ENCODE measurements at regions not wholly inside any gene's neighbourhood (a gene's known extent, or its start where the extent isn't known, plus 50 kb on each side); places are given as distances from the start of the nearest gene placed in this dataset.

DNA sequence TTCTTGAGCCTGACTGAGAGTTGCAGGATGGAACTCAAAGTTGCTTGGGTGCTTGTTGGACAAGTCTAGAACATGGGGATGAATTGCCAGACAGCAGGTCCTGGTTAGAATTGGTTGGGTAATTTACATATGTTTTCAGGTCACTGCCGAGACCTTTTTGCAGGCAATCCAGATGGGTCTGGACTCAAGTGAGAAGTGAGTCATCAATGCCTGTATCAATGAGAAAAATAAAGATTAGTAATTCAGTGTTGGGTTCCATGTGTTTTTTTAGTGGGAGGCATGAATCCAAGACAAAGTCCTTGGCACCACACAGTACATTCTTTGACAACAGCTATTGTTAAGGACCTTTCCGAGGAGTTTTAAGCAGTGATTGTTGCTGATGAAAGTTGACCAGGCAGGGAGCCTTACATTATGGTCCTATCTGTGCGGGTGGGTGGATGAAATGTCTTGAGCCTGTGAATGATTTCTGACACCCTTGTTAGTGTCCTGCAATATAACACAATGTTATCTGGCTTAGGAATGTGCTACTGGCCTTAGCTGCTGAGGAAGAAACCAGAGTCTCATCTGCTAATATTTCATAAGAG, 77.7 kb downstream of the CRYGS start:
- 0% methylated on average over 1 of the region's 3 CpGs for WGBS (ENCODE audit: insufficient coverage)
- Histone ChIP-seq H3K36me3 (ENCODE audit: control insufficient read depth in 2 of 2, extremely low read depth in 1 of 2, insufficient read depth in 1 of 2, low read length in 1 of 2) (no peaks in the 10 kb centered on the region), H3K4me3 (ENCODE audit: control insufficient read depth in 1 of 2, extremely low read depth in 1 of 2, low read length in 1 of 2) (no peak overlapping the region), H3K27me3 (replicated peaks in 1 of 2; ENCODE audit: control insufficient read depth in 2 of 2, extremely low read depth in 1 of 2, insufficient read depth in 2 of 2, low read length in 1 of 2) (no peaks in the 10 kb centered on the region), H3K9me3 (no peaks in the 10 kb centered on the region), H3K4me1 (ENCODE audit: control insufficient read depth in 1 of 2, extremely low read depth in 1 of 2, insufficient read depth in 2 of 2, low read length in 2 of 2) (no peaks in the 10 kb centered on the region), H3K27ac (ENCODE audit: low read length) (no peak overlapping the region)
- H3K27me3 Mint-ChIP-seq, result no peaks in the 10 kb centered on the region
- CTCF ChIA-PET, result no interaction called here
- POLR2A ChIA-PET, result no interaction called here
- no peaks in the 10 kb centered on the region for H3K9me3 Mint-ChIP-seq
- DNase-seq (no peak), ATAC-seq (replicated peaks in 1 of 4) (no peak)
- no peak overlapping the region for H3K4me3 Mint-ChIP-seq
- H3K4me1 Mint-ChIP-seq, result peaks cover 0 to 6% (median 0%) of the 10 kb centered on the region in 3 donors
- H3K36me3 Mint-ChIP-seq, result no peaks in the 10 kb centered on the region
- no peak overlapping the region for H3K27ac Mint-ChIP-seq

DNA sequence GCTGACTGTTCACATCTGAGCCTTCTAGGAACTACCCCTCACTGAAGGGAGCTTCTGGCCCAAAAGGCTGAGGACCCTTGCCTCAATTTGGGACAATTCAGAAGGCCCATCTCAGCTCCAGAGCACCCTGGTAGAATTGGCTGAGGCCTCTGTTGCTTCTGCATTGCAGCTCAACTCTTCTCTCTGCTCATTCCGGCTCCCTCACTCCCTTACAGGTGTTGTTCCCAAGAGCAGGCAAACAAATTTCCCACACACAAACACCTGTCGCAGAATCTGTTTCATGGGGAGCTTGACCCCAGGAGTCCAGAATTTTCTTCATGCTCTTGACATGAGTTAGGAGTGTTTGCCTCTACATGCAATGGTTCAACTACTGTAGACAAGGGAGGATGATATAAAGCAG, 78.7 kb downstream of the CRYGS start:
- Mint-ChIP-seq H3K9me3 (no peaks in the 10 kb centered on the region), H3K4me3 (no peak overlapping the region), H3K27ac (no peak overlapping the region), H3K27me3 (no peaks in the 10 kb centered on the region), H3K36me3 (no peaks in the 10 kb centered on the region), H3K4me1 (peaks cover 0 to 6% (median 0%) of the 10 kb centered on the region in 3 donors)
- Histone ChIP-seq H3K27me3 (replicated peaks in 1 of 2; ENCODE audit: control insufficient read depth in 2 of 2, extremely low read depth in 1 of 2, insufficient read depth in 2 of 2, low read length in 1 of 2) (no peaks in the 10 kb centered on the region), H3K9me3 (no peaks in the 10 kb centered on the region), H3K36me3 (ENCODE audit: control insufficient read depth in 2 of 2, extremely low read depth in 1 of 2, insufficient read depth in 1 of 2, low read length in 1 of 2) (no peaks in the 10 kb centered on the region), H3K27ac (ENCODE audit: low read length) (no peak overlapping the region), H3K4me3 (ENCODE audit: control insufficient read depth in 1 of 2, extremely low read depth in 1 of 2, low read length in 1 of 2) (no peak overlapping the region), H3K4me1 (ENCODE audit: control insufficient read depth in 1 of 2, extremely low read depth in 1 of 2, insufficient read depth in 2 of 2, low read length in 2 of 2) (no peaks in the 10 kb centered on the region)
- POLR2A ChIA-PET, result no interaction called here
- ATAC-seq (replicated peaks in 1 of 4) (no peak), DNase-seq (no peak)
- no CpG with 5 or more reads among the region's 2 CpGs for WGBS (ENCODE audit: insufficient coverage)
- CTCF ChIA-PET, result no interaction called here

DNA sequence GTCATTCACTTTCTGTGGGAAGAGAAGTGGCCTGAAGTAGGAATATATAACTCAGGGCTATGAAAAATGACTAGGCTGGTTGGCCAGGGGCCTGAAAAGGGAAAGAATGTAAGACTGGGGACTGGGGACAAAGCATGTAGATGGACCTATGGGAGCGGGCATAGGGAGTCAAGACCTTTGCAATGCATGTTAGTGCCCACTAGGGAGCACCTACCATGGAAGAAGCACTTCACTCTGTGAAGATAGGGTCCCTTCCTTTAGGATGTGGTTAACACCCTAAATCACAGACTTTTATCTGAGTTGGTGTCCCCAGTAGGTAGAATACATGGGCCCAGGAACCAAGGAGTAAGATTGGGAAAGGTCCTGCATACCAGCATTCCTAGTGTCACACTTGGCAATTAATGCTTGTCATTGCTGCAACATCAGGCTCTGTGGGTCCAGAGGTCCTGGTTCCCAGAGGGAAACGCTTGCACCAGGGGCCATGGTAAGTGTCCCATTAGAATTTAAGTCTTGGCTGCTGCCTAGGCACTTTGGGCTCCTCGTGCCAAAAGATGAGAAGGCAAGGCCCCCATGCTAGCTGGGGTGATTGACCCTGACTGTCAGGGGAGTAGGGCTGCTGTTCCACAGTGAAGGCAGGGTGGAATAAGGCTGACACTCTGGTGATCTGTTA, 79.6 kb downstream of the CRYGS start:
- Mint-ChIP-seq H3K27ac (no peak overlapping the region), H3K9me3 (no peaks in the 10 kb centered on the region), H3K4me1 (peaks cover 0 to 6% (median 0%) of the 10 kb centered on the region in 3 donors), H3K27me3 (peaks cover 0 to 2% of the 10 kb centered on the region in 2 donors), H3K4me3 (no peak overlapping the region), H3K36me3 (no peaks in the 10 kb centered on the region)
- Histone ChIP-seq H3K4me3 (ENCODE audit: control insufficient read depth in 1 of 2, extremely low read depth in 1 of 2, low read length in 1 of 2) (no peak overlapping the region), H3K27ac (ENCODE audit: low read length) (no peak overlapping the region), H3K4me1 (ENCODE audit: control insufficient read depth in 1 of 2, extremely low read depth in 1 of 2, insufficient read depth in 2 of 2, low read length in 2 of 2) (no peaks in the 10 kb centered on the region), H3K36me3 (ENCODE audit: control insufficient read depth in 2 of 2, extremely low read depth in 1 of 2, insufficient read depth in 1 of 2, low read length in 1 of 2) (no peaks in the 10 kb centered on the region), H3K9me3 (no peaks in the 10 kb centered on the region), H3K27me3 (replicated peaks in 1 of 2; ENCODE audit: control insufficient read depth in 2 of 2, extremely low read depth in 1 of 2, insufficient read depth in 2 of 2, low read length in 1 of 2) (no peaks in the 10 kb centered on the region)
- no peak for ATAC-seq (replicated peaks in 1 of 4)
- POLR2A ChIA-PET, result no interaction called here
- DNase-seq, result peak in 1 of 35 experiments; percentile 21
- CTCF ChIA-PET, result no interaction called here
- WGBS (ENCODE audit: insufficient coverage), result 66% methylated on average over 2 of the region's 3 CpGs

DNA sequence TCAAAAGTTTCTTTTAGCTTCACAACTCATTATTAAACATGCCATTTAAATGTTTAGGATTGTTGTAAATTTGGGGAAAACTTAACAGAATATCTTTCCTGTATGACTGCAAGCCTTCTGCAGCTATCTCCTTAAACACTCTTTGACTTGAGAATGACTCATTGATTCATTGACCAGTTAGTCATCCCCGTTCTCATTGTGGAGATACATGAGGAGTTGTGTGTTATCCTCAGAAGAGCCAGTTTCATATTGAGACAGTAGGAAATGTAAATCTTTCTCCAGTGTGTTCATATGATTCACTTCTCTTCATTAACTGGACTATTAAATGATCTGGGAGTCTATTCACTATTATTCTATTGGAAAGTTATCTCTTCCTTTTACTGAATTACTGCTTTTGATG, 83.0 kb downstream of the CRYGS start:
- Mint-ChIP-seq H3K9me3 (no peaks in the 10 kb centered on the region), H3K4me3 (no peak overlapping the region), H3K27me3 (peaks cover 0 to 2% of the 10 kb centered on the region in 2 donors), H3K27ac (no peak overlapping the region), H3K36me3 (no peaks in the 10 kb centered on the region), H3K4me1 (peaks cover 0 to 6% (median 0%) of the 10 kb centered on the region in 3 donors)
- no peak overlapping the region for H3K4me3 ChIP-seq (ENCODE audit: control insufficient read depth in 1 of 2, extremely low read depth in 1 of 2, low read length in 1 of 2)
- DNase-seq (no peak), ATAC-seq (replicated peaks in 1 of 4) (no peak)
- CTCF ChIA-PET, result no interaction called here
- no peaks in the 10 kb centered on the region for H3K4me1 ChIP-seq (ENCODE audit: control insufficient read depth in 1 of 2, extremely low read depth in 1 of 2, insufficient read depth in 2 of 2, low read length in 2 of 2)
- POLR2A ChIA-PET, result no interaction called here
- H3K27ac ChIP-seq (ENCODE audit: low read length), result no peak overlapping the region
- no peaks in the 10 kb centered on the region for H3K27me3 ChIP-seq (replicated peaks in 1 of 2; ENCODE audit: control insufficient read depth in 2 of 2, extremely low read depth in 1 of 2, insufficient read depth in 2 of 2, low read length in 1 of 2)
- H3K9me3 ChIP-seq, result no peaks in the 10 kb centered on the region
- no peaks in the 10 kb centered on the region for H3K36me3 ChIP-seq (ENCODE audit: control insufficient read depth in 2 of 2, extremely low read depth in 1 of 2, insufficient read depth in 1 of 2, low read length in 1 of 2)
- no CpG with 5 or more reads among the region's 1 CpG for WGBS (ENCODE audit: insufficient coverage)

DNA sequence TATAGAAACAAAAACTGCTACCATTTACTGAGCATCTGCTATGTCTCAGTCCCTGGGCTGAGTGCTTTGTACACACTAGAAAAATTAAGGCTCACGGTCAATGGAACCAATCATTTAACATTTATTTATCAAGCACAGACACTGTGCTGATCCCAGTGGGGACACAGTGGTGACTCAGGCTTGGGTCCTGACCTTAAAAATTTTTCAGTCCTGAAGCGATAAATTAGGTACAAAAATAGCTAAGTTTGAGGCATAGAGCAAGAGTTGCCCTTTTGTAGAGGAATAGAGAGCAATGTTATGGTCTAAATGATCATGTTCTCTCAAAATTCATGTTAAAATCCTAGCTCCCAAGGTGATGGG, 85.1 kb downstream of the CRYGS start:
- Histone ChIP-seq H3K4me1 (ENCODE audit: control insufficient read depth in 1 of 2, extremely low read depth in 1 of 2, insufficient read depth in 2 of 2, low read length in 2 of 2) (no peaks in the 10 kb centered on the region), H3K27me3 (replicated peaks in 1 of 2; ENCODE audit: control insufficient read depth in 2 of 2, extremely low read depth in 1 of 2, insufficient read depth in 2 of 2, low read length in 1 of 2) (no peaks in the 10 kb centered on the region), H3K36me3 (ENCODE audit: control insufficient read depth in 2 of 2, extremely low read depth in 1 of 2, insufficient read depth in 1 of 2, low read length in 1 of 2) (no peaks in the 10 kb centered on the region), H3K4me3 (ENCODE audit: control insufficient read depth in 1 of 2, extremely low read depth in 1 of 2, low read length in 1 of 2) (no peak overlapping the region), H3K27ac (ENCODE audit: low read length) (no peak overlapping the region), H3K9me3 (no peaks in the 10 kb centered on the region)
- ATAC-seq (replicated peaks in 1 of 4), result no peak
- CTCF ChIA-PET, result interaction anchor here in 1 of 2 donors (0.7 kb wide), 1 partner anchor 81 kb away, joined by 5 read pairs; no protein-coding TSS in a partner anchor
- Mint-ChIP-seq H3K27ac (no peak overlapping the region), H3K27me3 (peaks cover 0 to 3% of the 10 kb centered on the region in 2 donors), H3K9me3 (no peaks in the 10 kb centered on the region), H3K4me1 (peaks cover 0 to under 1% (median 0%) of the 10 kb centered on the region in 3 donors), H3K36me3 (no peaks in the 10 kb centered on the region), H3K4me3 (no peak overlapping the region)
- POLR2A ChIA-PET, result no interaction called here
- no peak for DNase-seq
- 87% methylated on average over 2 of the region's 2 CpGs for WGBS (ENCODE audit: insufficient coverage)

DNA sequence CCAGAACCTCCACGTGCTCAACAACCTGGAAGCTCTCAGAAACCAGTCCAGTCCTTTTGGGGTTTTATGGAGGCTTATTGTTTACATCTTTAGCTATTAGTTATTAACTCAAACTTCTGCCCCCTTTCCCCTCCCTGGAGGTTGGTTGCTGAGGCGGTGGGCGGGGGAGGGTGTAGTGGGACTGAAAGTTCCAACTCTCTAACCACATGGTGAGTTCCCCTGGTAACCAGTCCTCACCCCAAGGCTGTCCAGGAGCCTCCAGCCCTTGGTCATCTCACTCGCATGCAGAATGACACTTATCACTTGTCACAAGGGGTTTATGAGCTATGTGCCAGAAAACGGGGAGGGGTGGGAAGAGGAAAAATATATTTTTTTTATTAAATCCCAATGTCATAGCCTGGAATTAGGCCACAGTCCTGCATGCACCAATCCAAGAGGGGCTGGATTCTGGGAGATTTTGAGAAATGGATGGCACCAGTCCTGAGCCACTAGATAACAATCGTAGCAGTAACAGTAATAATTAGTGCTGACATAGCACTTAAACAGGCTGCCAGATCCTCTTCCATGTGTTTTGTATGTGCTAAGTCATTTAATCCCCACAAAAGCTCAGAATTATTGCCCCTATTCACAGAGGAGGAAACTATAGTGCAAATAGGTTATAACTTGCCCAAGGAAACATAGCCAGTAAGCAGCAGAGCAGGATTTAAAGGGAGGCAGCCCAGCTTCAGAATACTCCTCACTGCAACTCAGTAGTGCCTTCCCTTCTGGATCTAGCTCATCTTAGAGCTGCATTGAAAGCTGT, 85.7 kb downstream of the CRYGS start:
- Mint-ChIP-seq H3K4me1 (no peaks in the 10 kb centered on the region), H3K4me3 (no peak overlapping the region), H3K27me3 (peaks cover 0 to 3% of the 10 kb centered on the region in 2 donors), H3K36me3 (no peaks in the 10 kb centered on the region), H3K9me3 (no peaks in the 10 kb centered on the region), H3K27ac (no peak overlapping the region)
- DNase-seq (no peak), ATAC-seq (replicated peaks in 1 of 4) (no peak)
- H3K9me3 ChIP-seq, result no peaks in the 10 kb centered on the region
- no peak overlapping the region for H3K27ac ChIP-seq (ENCODE audit: low read length)
- H3K4me3 ChIP-seq (ENCODE audit: control insufficient read depth in 1 of 2, extremely low read depth in 1 of 2, low read length in 1 of 2), result no peak overlapping the region
- H3K27me3 ChIP-seq (replicated peaks in 1 of 2; ENCODE audit: control insufficient read depth in 2 of 2, extremely low read depth in 1 of 2, insufficient read depth in 2 of 2, low read length in 1 of 2), result no peaks in the 10 kb centered on the region
- CTCF ChIA-PET, result no interaction called here
- H3K4me1 ChIP-seq (ENCODE audit: control insufficient read depth in 1 of 2, extremely low read depth in 1 of 2, insufficient read depth in 2 of 2, low read length in 2 of 2), result no peaks in the 10 kb centered on the region
- WGBS (ENCODE audit: insufficient coverage), result no CpG with 5 or more reads among the region's 6 CpGs
- H3K36me3 ChIP-seq (ENCODE audit: control insufficient read depth in 2 of 2, extremely low read depth in 1 of 2, insufficient read depth in 1 of 2, low read length in 1 of 2), result no peaks in the 10 kb centered on the region
- POLR2A ChIA-PET, result no interaction called here
